ENCODE measurements at regions not wholly inside any gene's neighbourhood (a gene's known extent, or its start where the extent isn't known, plus 50 kb on each side); places are given as distances from the start of the nearest gene placed in this dataset.

- no peak overlapping the region for H3K27ac ChIP-seq (ENCODE audit: low read depth, low read length)
- no peaks in the 10 kb centered on the region for H3K4me1 ChIP-seq (ENCODE audit: control insufficient read depth, insufficient read depth, low read length)
- no peak overlapping the region for H3K4me3 ChIP-seq (ENCODE audit: low read length)
- H3K9ac ChIP-seq (ENCODE audit: low read length), result no peak overlapping the region
- H3K27me3 ChIP-seq (ENCODE audit: control insufficient read depth, insufficient read depth, low read length), result no peaks in the 10 kb centered on the region
- H3K36me3 ChIP-seq (ENCODE audit: control insufficient read depth, insufficient read depth, low read length), result no peaks in the 10 kb centered on the region
Observed at GRCh38 chr7:25908154-25908949, 243.6 kb upstream of the NFE2L3 start.

- no peaks in the 10 kb centered on the region for H3K4me1 ChIP-seq (ENCODE audit: control insufficient read depth, insufficient read depth, low read length)
- peaks cover 4% of the 10 kb centered on the region for H3K27me3 ChIP-seq (ENCODE audit: control insufficient read depth, insufficient read depth, low read length)
- no peak overlapping the region for H3K9ac ChIP-seq (ENCODE audit: low read length)
- no peaks in the 10 kb centered on the region for H3K36me3 ChIP-seq (ENCODE audit: control insufficient read depth, insufficient read depth, low read length)
- no peak overlapping the region for H3K4me3 ChIP-seq (ENCODE audit: low read length)
- H3K27ac ChIP-seq (ENCODE audit: low read depth, low read length), result no peak overlapping the region
Observed at GRCh38 chr7:25911738-25912607, 240.0 kb upstream of the NFE2L3 start.

DNA sequence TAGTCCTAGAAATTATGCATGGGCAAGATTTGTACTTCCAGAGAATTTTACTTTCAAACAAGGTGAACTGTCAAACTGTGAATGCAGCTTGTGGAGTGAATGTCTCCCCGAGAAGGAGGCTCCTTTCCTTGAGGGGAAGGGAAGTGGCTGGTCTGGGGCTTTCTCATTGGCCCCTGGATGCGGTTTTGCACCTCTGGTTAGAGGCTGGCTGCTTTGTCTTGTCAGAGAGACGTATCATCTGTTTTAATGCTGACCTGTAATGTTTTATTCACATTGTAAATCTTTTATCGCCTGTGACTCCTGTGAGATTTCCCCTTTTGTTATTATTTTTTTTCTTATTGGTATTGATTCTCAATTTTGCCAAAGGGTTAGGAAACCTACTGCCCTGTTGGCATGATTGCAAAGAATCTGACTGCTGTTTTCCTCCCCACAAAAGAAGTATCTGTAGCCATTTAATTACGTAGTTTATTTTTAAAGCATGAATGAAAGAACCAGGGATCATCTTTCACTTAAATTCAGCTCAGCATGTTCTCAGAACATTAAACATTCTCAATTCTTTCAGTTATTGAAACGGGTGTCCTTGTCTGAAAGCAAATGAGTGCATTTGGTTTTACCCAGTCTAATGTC is 238.3 kb upstream of the NFE2L3 start:
- H3K4me3 ChIP-seq (ENCODE audit: low read length), result no peak overlapping the region
- no peak overlapping the region for H3K27ac ChIP-seq (ENCODE audit: low read depth, low read length)
- peaks cover 4% of the 10 kb centered on the region for H3K27me3 ChIP-seq (ENCODE audit: control insufficient read depth, insufficient read depth, low read length)
- H3K9ac ChIP-seq (ENCODE audit: low read length), result no peak overlapping the region
- no peaks in the 10 kb centered on the region for H3K36me3 ChIP-seq (ENCODE audit: control insufficient read depth, insufficient read depth, low read length)
- no peaks in the 10 kb centered on the region for H3K4me1 ChIP-seq (ENCODE audit: control insufficient read depth, insufficient read depth, low read length)

- Histone ChIP-seq H3K4me1 (ENCODE audit: control insufficient read depth, insufficient read depth, low read length) (no peaks in the 10 kb centered on the region), H3K36me3 (ENCODE audit: control insufficient read depth, insufficient read depth, low read length) (no peaks in the 10 kb centered on the region), H3K27ac (ENCODE audit: low read depth, low read length) (no peak overlapping the region), H3K9ac (ENCODE audit: low read length) (no peak overlapping the region), H3K4me3 (ENCODE audit: low read length) (no peak overlapping the region), H3K27me3 (ENCODE audit: control insufficient read depth, insufficient read depth, low read length) (peaks cover 4% of the 10 kb centered on the region)
Observed at GRCh38 chr7:25918731-25919130, 233.3 kb upstream of the NFE2L3 start.

GRCh38 chr7:25922296-25922695 is 229.7 kb upstream of the NFE2L3 start:
- H3K27me3 ChIP-seq (ENCODE audit: control insufficient read depth, insufficient read depth, low read length), result no peaks in the 10 kb centered on the region
- no peak overlapping the region for H3K9ac ChIP-seq (ENCODE audit: low read length)
- H3K4me1 ChIP-seq (ENCODE audit: control insufficient read depth, insufficient read depth, low read length), result no peaks in the 10 kb centered on the region
- H3K36me3 ChIP-seq (ENCODE audit: control insufficient read depth, insufficient read depth, low read length), result no peaks in the 10 kb centered on the region
- no peak overlapping the region for H3K27ac ChIP-seq (ENCODE audit: low read depth, low read length)
- no peak overlapping the region for H3K4me3 ChIP-seq (ENCODE audit: low read length)

GRCh38 chr7:25923741-25924460 is 228.1 kb upstream of the NFE2L3 start:
- Histone ChIP-seq H3K9ac (ENCODE audit: low read length) (no peak overlapping the region), H3K4me1 (ENCODE audit: control insufficient read depth, insufficient read depth, low read length) (no peaks in the 10 kb centered on the region), H3K27ac (ENCODE audit: low read depth, low read length) (no peak overlapping the region), H3K36me3 (ENCODE audit: control insufficient read depth, insufficient read depth, low read length) (no peaks in the 10 kb centered on the region), H3K27me3 (ENCODE audit: control insufficient read depth, insufficient read depth, low read length) (no peaks in the 10 kb centered on the region), H3K4me3 (ENCODE audit: low read length) (no peak overlapping the region)

GRCh38 chr7:25926009-25926408 is 226.0 kb upstream of the NFE2L3 start:
- no peak overlapping the region for H3K9ac ChIP-seq (ENCODE audit: low read length)
- no peak overlapping the region for H3K27ac ChIP-seq (ENCODE audit: low read depth, low read length)
- no peak overlapping the region for H3K4me3 ChIP-seq (ENCODE audit: low read length)
- H3K4me1 ChIP-seq (ENCODE audit: control insufficient read depth, insufficient read depth, low read length), result no peaks in the 10 kb centered on the region
- no peaks in the 10 kb centered on the region for H3K36me3 ChIP-seq (ENCODE audit: control insufficient read depth, insufficient read depth, low read length)
- no peaks in the 10 kb centered on the region for H3K27me3 ChIP-seq (ENCODE audit: control insufficient read depth, insufficient read depth, low read length)

DNA sequence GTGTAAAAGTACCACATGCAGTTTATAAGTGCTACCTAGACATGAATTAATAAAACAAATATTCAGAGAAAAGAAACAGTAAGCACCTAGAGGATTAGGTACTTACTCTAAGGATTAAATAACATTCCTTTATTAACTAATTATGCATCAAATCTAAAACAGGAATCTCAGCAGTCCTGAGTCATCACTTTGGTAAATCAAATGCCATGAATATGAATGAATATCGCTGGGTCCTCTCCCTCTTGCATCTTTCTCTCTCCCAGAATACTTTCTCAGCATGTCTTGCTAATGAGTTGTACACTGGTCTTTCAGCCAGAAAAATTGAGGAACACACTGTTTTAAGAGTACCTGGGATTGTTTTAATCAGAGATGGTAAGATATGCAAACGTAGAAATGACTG is 225.5 kb upstream of the NFE2L3 start:
- no peaks in the 10 kb centered on the region for H3K36me3 ChIP-seq (ENCODE audit: control insufficient read depth, insufficient read depth, low read length)
- H3K4me1 ChIP-seq (ENCODE audit: control insufficient read depth, insufficient read depth, low read length), result no peaks in the 10 kb centered on the region
- H3K27me3 ChIP-seq (ENCODE audit: control insufficient read depth, insufficient read depth, low read length), result no peaks in the 10 kb centered on the region
- no peak overlapping the region for H3K27ac ChIP-seq (ENCODE audit: low read depth, low read length)
- H3K9ac ChIP-seq (ENCODE audit: low read length), result no peak overlapping the region
- no peak overlapping the region for H3K4me3 ChIP-seq (ENCODE audit: low read length)

DNA sequence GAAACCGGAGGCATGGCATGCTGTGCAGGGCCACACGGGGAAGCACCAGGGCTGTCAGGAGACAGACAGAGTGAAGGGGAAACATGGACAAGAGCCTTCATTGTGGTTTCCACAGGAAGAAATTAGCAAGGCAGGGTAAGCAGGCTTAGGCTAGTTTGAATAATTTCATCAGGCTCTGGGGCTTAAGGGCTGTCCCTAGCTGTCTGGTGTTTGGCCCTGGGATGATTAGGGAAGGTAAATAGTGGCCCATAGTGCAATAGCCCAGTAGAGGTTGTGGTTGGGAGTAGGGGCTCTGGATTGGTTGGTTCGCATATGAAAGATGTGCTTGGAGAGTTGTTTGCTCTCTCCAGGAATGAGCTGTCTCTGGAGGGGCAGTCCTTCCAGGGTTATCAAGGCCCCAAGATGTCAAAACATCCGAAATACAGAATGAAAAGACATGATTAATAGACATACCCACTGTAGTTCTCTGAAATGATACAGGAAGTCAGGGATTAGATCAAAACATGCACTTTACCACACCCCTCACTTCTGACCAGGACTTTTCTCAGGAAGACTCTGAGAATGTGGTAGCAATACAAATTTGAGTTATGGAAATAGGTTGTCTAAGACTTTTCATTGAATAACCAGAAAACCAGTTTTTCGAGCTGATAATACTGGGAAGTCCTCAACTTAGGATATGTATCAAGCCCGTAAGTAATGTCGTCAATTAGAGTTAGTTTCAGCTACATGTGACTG is 224.9 kb upstream of the NFE2L3 start:
- Histone ChIP-seq H3K27me3 (ENCODE audit: control insufficient read depth, insufficient read depth, low read length) (no peaks in the 10 kb centered on the region), H3K27ac (ENCODE audit: low read depth, low read length) (no peak overlapping the region)

DNA sequence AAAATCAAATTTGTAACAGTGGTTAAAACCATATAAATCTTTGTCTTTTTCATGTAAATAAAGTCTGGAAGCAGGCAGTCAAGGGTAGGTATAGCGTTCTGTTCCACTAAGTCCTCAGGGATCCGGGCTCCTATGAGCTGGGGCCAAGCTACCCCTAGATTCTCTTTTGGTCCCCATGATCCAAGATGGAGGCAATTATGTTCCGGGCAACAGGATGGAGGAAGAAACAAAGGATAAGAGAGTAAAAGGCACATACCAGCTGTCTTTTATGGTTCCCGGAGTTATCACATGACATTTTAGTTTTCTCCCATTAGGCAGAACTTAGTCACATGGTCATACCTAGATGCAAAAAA is 224.4 kb upstream of the NFE2L3 start:
- Histone ChIP-seq H3K36me3 (ENCODE audit: control insufficient read depth, insufficient read depth, low read length) (no peaks in the 10 kb centered on the region), H3K27ac (ENCODE audit: low read depth, low read length) (no peak overlapping the region), H3K4me1 (ENCODE audit: control insufficient read depth, insufficient read depth, low read length) (no peaks in the 10 kb centered on the region), H3K27me3 (ENCODE audit: control insufficient read depth, insufficient read depth, low read length) (no peaks in the 10 kb centered on the region), H3K4me3 (ENCODE audit: low read length) (no peak overlapping the region), H3K9ac (ENCODE audit: low read length) (no peak overlapping the region)

More for the DNA sequence above, 224.9 kb upstream of the NFE2L3 start:
- H3K4me1 ChIP-seq (ENCODE audit: control insufficient read depth, insufficient read depth, low read length), result no peaks in the 10 kb centered on the region
- H3K36me3 ChIP-seq (ENCODE audit: control insufficient read depth, insufficient read depth, low read length), result no peaks in the 10 kb centered on the region
- H3K9ac ChIP-seq (ENCODE audit: low read length), result no peak overlapping the region
- H3K4me3 ChIP-seq (ENCODE audit: low read length), result no peak overlapping the region

GRCh38 chr7:25928549-25929330 is 223.3 kb upstream of the NFE2L3 start:
- Histone ChIP-seq H3K9ac (ENCODE audit: low read length) (no peak overlapping the region), H3K27me3 (ENCODE audit: control insufficient read depth, insufficient read depth, low read length) (no peaks in the 10 kb centered on the region), H3K36me3 (ENCODE audit: control insufficient read depth, insufficient read depth, low read length) (no peaks in the 10 kb centered on the region), H3K27ac (ENCODE audit: low read depth, low read length) (no peak overlapping the region), H3K4me1 (ENCODE audit: control insufficient read depth, insufficient read depth, low read length) (no peaks in the 10 kb centered on the region), H3K4me3 (ENCODE audit: low read length) (no peak overlapping the region)

Data from rectal smooth muscle tissue (tissue), 1 donor.